Upper lobe of left lung (tissue), 4 donors: ENCODE measurements at regions not wholly inside any gene's neighbourhood (a gene's known extent, or its start where the extent isn't known, plus 50 kb on each side); places are given as distances from the start of the nearest gene placed in this dataset.

Experiments
- EP300 ChIP-seq, 4 donors: sonication (generic); formaldehyde crosslinking; IDR thresholded peaks; one replicate each; pipeline ENCODE4 v1.5.1; 2017; ENCODE audit warnings: antibody characterized with exemption in 4 of 4, control low read depth in 2 of 4
- POLR2A ChIP-seq, 4 donors: fragments of 450-650 bp; IDR thresholded peaks; one replicate each; pipeline ENCODE4 v1.5.1; 2016 to 2017; ENCODE audit warnings: antibody characterized with exemption in 4 of 4, mild to moderate bottlenecking in 2 of 4
- TF ChIP-seq, protein P1 (sequence below), 6 experiments: fragments of 450-650 bp in 4 of 6; fragments of 200-600 bp in 2 of 6; sonication (generic) in 2 of 6; IDR thresholded peaks; one replicate each; pipeline ENCODE4 v1.5.1; 2016 to 2019; ENCODE audit warnings: antibody characterized with exemption in 6 of 6

DNA sequence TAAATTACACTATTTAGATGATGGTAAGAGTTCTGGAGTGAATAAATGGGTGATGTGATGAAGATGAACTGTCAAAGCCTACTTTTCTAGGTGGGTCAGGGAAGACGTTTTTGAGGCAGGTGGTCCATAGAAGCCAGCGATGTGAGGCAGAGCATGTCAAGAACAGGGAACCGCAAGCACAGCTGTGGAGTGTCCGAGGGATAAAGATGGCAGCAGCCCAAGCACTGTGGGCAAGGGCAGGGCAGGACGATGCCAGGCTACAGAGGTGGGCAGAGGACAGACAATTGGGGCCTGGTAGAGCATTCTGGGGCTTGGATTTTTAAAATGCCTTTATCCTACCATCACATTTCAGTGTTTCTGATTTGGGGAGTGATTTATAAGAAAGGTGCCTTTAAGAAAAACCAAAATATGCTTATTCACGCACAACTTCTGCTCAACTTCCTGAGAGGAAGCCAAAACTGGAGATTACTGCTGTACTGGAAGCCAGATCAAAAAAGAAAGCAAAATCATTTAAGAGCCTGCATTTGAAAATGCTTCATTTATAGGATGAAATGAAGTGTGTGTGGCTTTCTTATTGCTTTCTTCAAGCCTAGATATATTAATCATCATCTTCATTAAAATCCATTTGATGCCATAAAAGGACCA is 119.0 kb upstream of the WDR17 start:
- no peak for TF ChIP-seq POLR2A (IDR thresholded peaks at IDR 0.05)
- TF ChIP-seq, protein P1, sequence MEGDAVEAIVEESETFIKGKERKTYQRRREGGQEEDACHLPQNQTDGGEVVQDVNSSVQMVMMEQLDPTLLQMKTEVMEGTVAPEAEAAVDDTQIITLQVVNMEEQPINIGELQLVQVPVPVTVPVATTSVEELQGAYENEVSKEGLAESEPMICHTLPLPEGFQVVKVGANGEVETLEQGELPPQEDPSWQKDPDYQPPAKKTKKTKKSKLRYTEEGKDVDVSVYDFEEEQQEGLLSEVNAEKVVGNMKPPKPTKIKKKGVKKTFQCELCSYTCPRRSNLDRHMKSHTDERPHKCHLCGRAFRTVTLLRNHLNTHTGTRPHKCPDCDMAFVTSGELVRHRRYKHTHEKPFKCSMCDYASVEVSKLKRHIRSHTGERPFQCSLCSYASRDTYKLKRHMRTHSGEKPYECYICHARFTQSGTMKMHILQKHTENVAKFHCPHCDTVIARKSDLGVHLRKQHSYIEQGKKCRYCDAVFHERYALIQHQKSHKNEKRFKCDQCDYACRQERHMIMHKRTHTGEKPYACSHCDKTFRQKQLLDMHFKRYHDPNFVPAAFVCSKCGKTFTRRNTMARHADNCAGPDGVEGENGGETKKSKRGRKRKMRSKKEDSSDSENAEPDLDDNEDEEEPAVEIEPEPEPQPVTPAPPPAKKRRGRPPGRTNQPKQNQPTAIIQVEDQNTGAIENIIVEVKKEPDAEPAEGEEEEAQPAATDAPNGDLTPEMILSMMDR (IDR thresholded peaks at IDR 0.05), result no peak
- no peak for TF ChIP-seq EP300 (IDR thresholded peaks at IDR 0.05)
